ENCODE measurements at regions not wholly inside any gene's neighbourhood (a gene's known extent, or its start where the extent isn't known, plus 50 kb on each side); places are given as distances from the start of the nearest gene placed in this dataset.

GRCh38 chr10:62893036-62893435 is 76.9 kb upstream of the EGR2 start:
- Mint-ChIP-seq H3K27me3 (peaks cover 7% of the 10 kb centered on the region), H3K27ac (no peak overlapping the region), H3K9me3 (no peaks in the 10 kb centered on the region), H3K36me3 (no peaks in the 10 kb centered on the region), H3K4me3 (no peak overlapping the region), H3K4me1 (peaks cover 2% of the 10 kb centered on the region)
- no peak for DNase-seq

GRCh38 chr10:62890395-62890794 is 74.2 kb upstream of the EGR2 start:
- no peaks in the 10 kb centered on the region for H3K36me3 Mint-ChIP-seq

GRCh38 chr10:62887642-62888041 is 71.5 kb upstream of the EGR2 start:
- Mint-ChIP-seq H3K36me3 (no peaks in the 10 kb centered on the region), H3K9me3 (no peaks in the 10 kb centered on the region), H3K27ac (no peak overlapping the region), H3K4me1 (peaks cover under 1% of the 10 kb centered on the region), H3K27me3 (peaks cover 27% of the 10 kb centered on the region), H3K4me3 (no peak overlapping the region)
- no peak for DNase-seq

More at GRCh38 chr10:62890395-62890794, 74.2 kb upstream of the EGR2 start:
- H3K4me1 Mint-ChIP-seq, result peaks cover 2% of the 10 kb centered on the region
- peaks cover 18% of the 10 kb centered on the region for H3K27me3 Mint-ChIP-seq
- no peak for DNase-seq
- H3K9me3 Mint-ChIP-seq, result no peaks in the 10 kb centered on the region
- H3K4me3 Mint-ChIP-seq, result no peak overlapping the region
- H3K27ac Mint-ChIP-seq, result no peak overlapping the region

- peaks cover 38% of the 10 kb centered on the region for H3K27me3 Mint-ChIP-seq
- H3K4me1 Mint-ChIP-seq, result no peaks in the 10 kb centered on the region
- no peak overlapping the region for H3K4me3 Mint-ChIP-seq
- no peaks in the 10 kb centered on the region for H3K36me3 Mint-ChIP-seq
- no peak for DNase-seq
- H3K27ac Mint-ChIP-seq, result no peak overlapping the region
- H3K9me3 Mint-ChIP-seq, result no peaks in the 10 kb centered on the region
Measured at GRCh38 chr10:62885684-62886461, 69.7 kb upstream of the EGR2 start.

GRCh38 chr10:62880162-62880561 is 64.0 kb upstream of the EGR2 start:
- Mint-ChIP-seq H3K27me3 (peaks cover 58% of the 10 kb centered on the region), H3K4me3 (no peak overlapping the region), H3K9me3 (no peaks in the 10 kb centered on the region), H3K36me3 (no peaks in the 10 kb centered on the region), H3K4me1 (no peaks in the 10 kb centered on the region), H3K27ac (no peak overlapping the region)
- DNase-seq, result no peak

- H3K4me1 Mint-ChIP-seq, result peaks cover 5% of the 10 kb centered on the region
- no peaks in the 10 kb centered on the region for H3K36me3 Mint-ChIP-seq
- H3K9me3 Mint-ChIP-seq, result no peaks in the 10 kb centered on the region
- no peak for DNase-seq
- peaks cover 28% of the 10 kb centered on the region for H3K27me3 Mint-ChIP-seq
- no peak overlapping the region for H3K27ac Mint-ChIP-seq
- no peak overlapping the region for H3K4me3 Mint-ChIP-seq
Measured at GRCh38 chr10:62873866-62874265, 57.7 kb upstream of the EGR2 start.

- Mint-ChIP-seq H3K27ac (no peak overlapping the region), H3K9me3 (no peaks in the 10 kb centered on the region)
Measured at GRCh38 chr10:62870866-62871265, 54.7 kb upstream of the EGR2 start.

GRCh38 chr10:62869958-62870357 is 53.8 kb upstream of the EGR2 start:
- peaks cover 5% of the 10 kb centered on the region for H3K27me3 Mint-ChIP-seq
- H3K4me1 Mint-ChIP-seq, result peaks cover 5% of the 10 kb centered on the region
- no peak overlapping the region for H3K4me3 Mint-ChIP-seq
- H3K36me3 Mint-ChIP-seq, result no peaks in the 10 kb centered on the region
- H3K9me3 Mint-ChIP-seq, result no peaks in the 10 kb centered on the region
- no peak overlapping the region for H3K27ac Mint-ChIP-seq
- no peak for DNase-seq

More at GRCh38 chr10:62870866-62871265, 54.7 kb upstream of the EGR2 start:
- DNase-seq, result no peak
- peaks cover 5% of the 10 kb centered on the region for H3K4me1 Mint-ChIP-seq
- peaks cover 11% of the 10 kb centered on the region for H3K27me3 Mint-ChIP-seq
- no peaks in the 10 kb centered on the region for H3K36me3 Mint-ChIP-seq
- no peak overlapping the region for H3K4me3 Mint-ChIP-seq

GRCh38 chr10:62866941-62867340 is 50.8 kb upstream of the EGR2 start:
- no peak overlapping the region for H3K4me3 Mint-ChIP-seq
- H3K27me3 Mint-ChIP-seq, result peaks cover 5% of the 10 kb centered on the region
- no peak overlapping the region for H3K27ac Mint-ChIP-seq

GRCh38 chr10:62866451-62866850 is 50.3 kb upstream of the EGR2 start:
- Mint-ChIP-seq H3K9me3 (no peaks in the 10 kb centered on the region), H3K4me1 (peaks cover 1% of the 10 kb centered on the region), H3K27me3 (peaks cover 5% of the 10 kb centered on the region), H3K27ac (no peak overlapping the region), H3K36me3 (peaks cover 2% of the 10 kb centered on the region), H3K4me3 (no peak overlapping the region)
- DNase-seq, result no peak

More at GRCh38 chr10:62866941-62867340, 50.8 kb upstream of the EGR2 start:
- Mint-ChIP-seq H3K36me3 (peaks cover 2% of the 10 kb centered on the region), H3K4me1 (peaks cover 1% of the 10 kb centered on the region), H3K9me3 (no peaks in the 10 kb centered on the region)
- no peak for DNase-seq

Data from activated naive CD8-positive, alpha-beta T cell treated with anti-CD3 and anti-CD28 coated beads for 36 hours (primary cell).